Coronary artery (tissue), 2 donors: ENCODE measurements at regions not wholly inside any gene's neighbourhood (a gene's known extent, or its start where the extent isn't known, plus 50 kb on each side); places are given as distances from the start of the nearest gene placed in this dataset.

ENCODE experiments used
- DNase-seq: peaks from one replicate; pipeline ENCODE4 v3.0.0-alpha.2; 2017; ENCODE audit warnings: low spot score
- H3K27ac ChIP-seq, 2 donors: fragments of 200-600 bp; sonication (generic); one replicate each; pipeline ENCODE4 v1.5.1; 2016 to 2019
- H3K4me3 ChIP-seq: fragments of 200-600 bp; sonication (generic); 2 replicates; pipeline ENCODE4 v1.5.1; 2016; ENCODE audit warnings: mild to moderate bottlenecking, moderate library complexity
- CTCF ChIP-seq: fragments of 200-600 bp; sonication (generic); IDR thresholded peaks from one replicate; pipeline ENCODE4 v1.5.1; 2019; ENCODE audit warnings: antibody characterized with exemption

GRCh38 chr13:106331116-106331515, 204.3 kb downstream of the EFNB2 start:
- no peak for TF ChIP-seq CTCF
- H3K27ac ChIP-seq: no peak overlapping the region
- no peak for DNase-seq
- H3K4me3 ChIP-seq: no peak overlapping the region

- no peak for TF ChIP-seq CTCF
- Histone ChIP-seq H3K4me3 (no peak overlapping the region), H3K27ac (no peak overlapping the region)
- DNase-seq: no peak
These were observed 205.5 kb downstream of the EFNB2 start for GRCh38 chr13:106329941-106330340.

- DNase-seq: no peak
- TF ChIP-seq CTCF: no peak
These were observed 208.7 kb downstream of the EFNB2 start for GRCh38 chr13:106326751-106327150.

GRCh38 chr13:106324444-106324843, 211.0 kb downstream of the EFNB2 start:
- no peak for DNase-seq
- TF ChIP-seq CTCF: no peak
- no peak overlapping the region for H3K27ac ChIP-seq
- H3K4me3 ChIP-seq: no peak overlapping the region

More at GRCh38 chr13:106326751-106327150, 208.7 kb downstream of the EFNB2 start:
- H3K27ac ChIP-seq: no peak overlapping the region
- no peak overlapping the region for H3K4me3 ChIP-seq

- Histone ChIP-seq H3K4me3 (no peak overlapping the region), H3K27ac (no peak overlapping the region)
- no peak for DNase-seq
- TF ChIP-seq CTCF: no peak
These were observed 212.8 kb downstream of the EFNB2 start for GRCh38 chr13:106322628-106323027.

GRCh38 chr13:106318941-106319411, 216.5 kb downstream of the EFNB2 start:
- H3K27ac ChIP-seq: no peak overlapping the region
- DNase-seq: no peak
- H3K4me3 ChIP-seq: no peak overlapping the region
- no peak for TF ChIP-seq CTCF

GRCh38 chr13:106314417-106314816, 221.0 kb downstream of the EFNB2 start:
- no peak for DNase-seq
- no peak for TF ChIP-seq CTCF
- Histone ChIP-seq H3K27ac (no peak overlapping the region), H3K4me3 (no peak overlapping the region)
